C4-2B (cell line): ENCODE measurements at regions not wholly inside any gene's neighbourhood (a gene's known extent, or its start where the extent isn't known, plus 50 kb on each side); places are given as distances from the start of the nearest gene placed in this dataset.

Experiments used
- H3K27ac ChIP-seq: fragments of 450-650 bp; 2 replicates; pipeline ENCODE4 v1.5.1; 2017
- ZFX ChIP-seq: fragments of 450-650 bp; IDR thresholded peaks from 2 replicates; pipeline ENCODE4 v1.6.1; 2017
- TF ChIP-seq, protein P1 (sequence below): fragments of 450-650 bp; conservative IDR thresholded peaks from 2 replicates; pipeline ENCODE4 v1.5.1; 2017; ENCODE audit warnings: mild to moderate bottlenecking

DNA sequence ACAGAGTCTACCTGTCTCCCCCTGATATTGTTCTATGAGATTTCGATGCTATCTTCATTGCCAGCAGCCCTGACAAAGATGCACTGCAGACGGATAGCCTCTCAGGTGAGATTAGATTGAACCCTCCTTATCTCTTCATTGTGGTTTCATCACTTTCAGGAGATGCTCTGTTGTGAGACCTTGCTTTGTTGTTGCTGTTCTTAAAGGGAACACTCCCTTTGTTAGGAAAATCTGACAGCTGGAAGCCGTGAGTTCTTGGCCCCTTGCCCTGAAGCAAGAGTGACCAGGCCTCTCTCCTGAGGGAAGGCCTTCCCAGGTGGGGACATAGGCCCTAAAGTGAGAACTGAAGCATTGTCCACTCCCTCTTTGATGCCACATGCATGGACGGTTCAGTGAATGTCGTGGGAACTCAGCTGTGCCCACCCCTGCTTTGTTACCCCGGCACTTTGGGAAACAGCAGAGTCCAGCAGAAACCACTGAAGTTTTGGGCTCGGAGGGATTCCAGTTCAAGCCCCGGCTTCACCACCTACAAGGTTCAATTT is 976.1 kb downstream of the TBC1D22A start:
- no peak overlapping the region for H3K27ac ChIP-seq
- TF ChIP-seq ZFX = no peak
- TF ChIP-seq, protein P1, sequence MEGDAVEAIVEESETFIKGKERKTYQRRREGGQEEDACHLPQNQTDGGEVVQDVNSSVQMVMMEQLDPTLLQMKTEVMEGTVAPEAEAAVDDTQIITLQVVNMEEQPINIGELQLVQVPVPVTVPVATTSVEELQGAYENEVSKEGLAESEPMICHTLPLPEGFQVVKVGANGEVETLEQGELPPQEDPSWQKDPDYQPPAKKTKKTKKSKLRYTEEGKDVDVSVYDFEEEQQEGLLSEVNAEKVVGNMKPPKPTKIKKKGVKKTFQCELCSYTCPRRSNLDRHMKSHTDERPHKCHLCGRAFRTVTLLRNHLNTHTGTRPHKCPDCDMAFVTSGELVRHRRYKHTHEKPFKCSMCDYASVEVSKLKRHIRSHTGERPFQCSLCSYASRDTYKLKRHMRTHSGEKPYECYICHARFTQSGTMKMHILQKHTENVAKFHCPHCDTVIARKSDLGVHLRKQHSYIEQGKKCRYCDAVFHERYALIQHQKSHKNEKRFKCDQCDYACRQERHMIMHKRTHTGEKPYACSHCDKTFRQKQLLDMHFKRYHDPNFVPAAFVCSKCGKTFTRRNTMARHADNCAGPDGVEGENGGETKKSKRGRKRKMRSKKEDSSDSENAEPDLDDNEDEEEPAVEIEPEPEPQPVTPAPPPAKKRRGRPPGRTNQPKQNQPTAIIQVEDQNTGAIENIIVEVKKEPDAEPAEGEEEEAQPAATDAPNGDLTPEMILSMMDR = no peak

DNA sequence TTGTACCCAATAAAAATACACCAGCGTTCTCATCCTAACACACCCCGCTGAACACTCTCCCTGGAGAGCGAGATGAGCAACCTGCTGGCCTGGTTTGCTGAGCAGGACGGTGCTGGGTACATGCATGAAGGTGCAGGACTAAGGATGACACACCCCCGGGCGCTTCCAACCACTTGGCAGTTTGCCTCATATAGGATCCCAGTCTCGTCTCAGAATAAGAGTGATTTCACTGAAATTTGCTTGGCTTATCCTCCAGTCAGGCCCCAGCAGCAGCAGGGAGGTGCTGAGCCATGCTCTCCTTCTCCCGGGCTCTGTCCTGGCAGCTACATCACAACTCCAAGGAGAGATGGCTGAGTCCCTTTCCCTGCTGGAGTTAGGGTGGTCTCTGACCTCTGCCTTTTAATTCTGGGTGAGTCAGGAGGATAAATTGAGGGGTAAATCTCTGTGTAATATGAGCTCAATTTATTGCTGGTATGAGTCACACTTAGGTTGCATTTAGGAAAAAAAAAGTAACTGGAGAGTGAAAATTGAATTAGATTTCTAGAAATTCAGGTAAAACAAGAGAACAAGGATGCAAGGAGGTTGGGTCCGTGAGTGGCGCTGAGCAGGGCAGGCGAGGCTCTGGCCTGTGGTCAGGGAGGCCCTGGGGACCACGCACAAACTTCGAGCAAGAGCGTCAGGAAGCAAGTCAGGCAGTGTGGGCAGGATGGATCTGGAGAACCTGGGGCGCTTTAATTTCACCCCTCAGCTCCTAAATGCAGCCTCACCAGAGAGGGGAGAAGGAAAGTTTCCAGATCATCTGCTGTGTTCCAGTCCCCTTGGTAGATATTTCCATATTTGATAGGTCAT is 974.0 kb downstream of the TBC1D22A start:
- no peak for TF ChIP-seq ZFX
- TF ChIP-seq, protein P1 = no peak
- peak overlapping the region; percentile 9; the same call in 1 of the 2 replicates for H3K27ac ChIP-seq

DNA sequence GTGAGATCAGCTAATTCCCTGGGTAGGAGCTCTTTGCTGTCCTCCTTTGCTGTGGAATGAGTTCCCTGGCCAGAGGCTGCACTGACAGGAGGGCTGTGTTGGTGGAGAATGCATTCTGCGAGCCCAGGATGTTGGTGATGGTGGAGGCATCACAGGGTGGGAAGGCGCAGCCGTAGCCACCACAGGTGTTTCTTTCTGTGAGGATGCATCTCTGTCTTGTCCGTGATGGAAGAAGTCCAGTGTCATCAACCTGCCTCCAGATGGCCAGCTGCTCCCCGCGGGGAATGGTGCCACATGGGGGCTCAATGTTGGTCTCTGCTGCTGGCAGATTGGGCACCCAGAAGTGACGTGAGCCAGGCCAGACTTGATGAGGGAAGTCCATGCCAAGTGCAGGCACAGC is 972.1 kb downstream of the TBC1D22A start:
- no peak overlapping the region for H3K27ac ChIP-seq
- TF ChIP-seq, protein P1 = no peak
- no peak for TF ChIP-seq ZFX

DNA sequence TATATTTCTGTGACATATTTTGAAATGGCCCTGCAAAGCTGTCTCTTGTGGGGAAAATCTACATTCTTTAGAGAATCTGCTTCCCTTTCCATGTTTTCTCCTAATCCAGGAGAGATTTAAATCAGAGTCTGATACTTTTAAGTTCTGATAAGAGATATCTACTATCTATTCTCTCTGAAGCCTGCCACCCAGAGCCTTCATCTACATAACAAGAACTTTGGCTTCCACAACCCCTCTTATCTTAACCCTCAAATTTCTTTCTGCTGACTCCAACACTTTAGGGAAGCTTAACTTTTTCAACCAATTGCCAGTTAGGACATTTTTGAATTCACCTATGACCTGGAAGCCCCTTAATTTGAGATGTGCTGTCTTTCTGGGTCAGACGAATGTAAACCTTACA is 965.2 kb downstream of the TBC1D22A start:
- no peak overlapping the region for H3K27ac ChIP-seq
- no peak for TF ChIP-seq ZFX

DNA sequence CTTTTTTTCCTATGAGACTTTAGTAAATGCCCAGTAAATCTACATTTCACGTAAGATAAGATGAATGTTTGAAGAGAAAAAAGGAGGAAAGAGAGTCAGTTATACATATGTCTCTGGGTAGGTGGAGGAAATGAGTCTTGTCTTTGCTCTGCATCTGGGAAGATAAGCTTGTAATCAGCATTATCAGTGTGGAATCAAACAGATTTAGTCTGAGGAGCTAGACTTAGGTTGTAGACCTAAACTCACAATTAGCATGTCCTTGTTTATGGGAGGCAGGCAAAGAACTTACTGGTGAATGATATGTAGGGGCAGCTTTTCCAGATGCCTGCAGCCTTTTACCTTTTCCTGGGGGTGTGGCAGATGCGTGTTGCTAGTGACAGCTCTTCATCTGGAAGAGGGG is 962.3 kb downstream of the TBC1D22A start:
- TF ChIP-seq, protein P1 = no peak
- no peak for TF ChIP-seq ZFX
- no peak overlapping the region for H3K27ac ChIP-seq

DNA sequence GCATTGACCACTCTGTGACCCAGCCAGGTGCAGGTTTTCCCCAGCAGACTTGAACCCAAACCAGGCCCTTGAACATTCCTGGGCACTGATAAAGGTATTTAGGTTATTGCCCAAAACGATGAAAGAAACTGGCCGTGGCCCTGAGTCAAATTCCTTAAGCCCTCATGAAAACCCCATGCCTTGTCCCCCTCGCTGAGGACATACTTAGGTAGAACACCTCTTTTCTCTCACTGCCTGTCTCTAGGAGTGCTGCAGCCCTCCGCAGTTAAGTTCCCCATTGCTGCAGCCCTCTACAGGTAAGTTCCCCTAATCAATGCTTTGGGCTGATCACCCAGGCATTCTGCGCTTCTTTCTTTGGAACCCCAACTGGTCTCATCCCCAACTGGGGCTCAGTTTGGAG is 961.6 kb downstream of the TBC1D22A start:
- TF ChIP-seq ZFX = no peak
- TF ChIP-seq, protein P1 = no peak
- H3K27ac ChIP-seq = no peak overlapping the region

DNA sequence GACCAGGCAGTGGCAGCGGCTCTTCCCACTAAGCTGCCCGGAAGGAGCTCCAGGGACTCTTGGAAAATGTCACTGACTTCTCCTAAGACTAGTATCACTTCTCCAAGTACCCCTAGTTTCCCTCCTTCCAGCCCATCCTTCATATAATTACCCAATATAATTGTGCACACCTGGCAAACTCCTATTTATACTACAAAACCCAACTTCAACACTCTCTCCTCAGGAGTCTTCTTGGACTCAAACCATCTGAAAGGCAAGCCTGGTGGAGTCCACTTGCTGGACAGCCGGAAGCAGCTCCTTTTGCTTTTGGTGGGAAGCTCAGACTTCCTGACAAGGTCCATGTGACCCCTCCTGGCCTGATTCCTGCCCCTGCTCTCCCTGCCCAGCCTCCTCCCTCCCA is 955.9 kb downstream of the TBC1D22A start:
- TF ChIP-seq, protein P1 = no peak
- TF ChIP-seq ZFX = no peak

More for the DNA sequence above, 955.9 kb downstream of the TBC1D22A start:
- H3K27ac ChIP-seq = no peak overlapping the region
